ENCODE measurements at regions not wholly inside any gene's neighbourhood (a gene's known extent, or its start where the extent isn't known, plus 50 kb on each side); places are given as distances from the start of the nearest gene placed in this dataset.

DNA sequence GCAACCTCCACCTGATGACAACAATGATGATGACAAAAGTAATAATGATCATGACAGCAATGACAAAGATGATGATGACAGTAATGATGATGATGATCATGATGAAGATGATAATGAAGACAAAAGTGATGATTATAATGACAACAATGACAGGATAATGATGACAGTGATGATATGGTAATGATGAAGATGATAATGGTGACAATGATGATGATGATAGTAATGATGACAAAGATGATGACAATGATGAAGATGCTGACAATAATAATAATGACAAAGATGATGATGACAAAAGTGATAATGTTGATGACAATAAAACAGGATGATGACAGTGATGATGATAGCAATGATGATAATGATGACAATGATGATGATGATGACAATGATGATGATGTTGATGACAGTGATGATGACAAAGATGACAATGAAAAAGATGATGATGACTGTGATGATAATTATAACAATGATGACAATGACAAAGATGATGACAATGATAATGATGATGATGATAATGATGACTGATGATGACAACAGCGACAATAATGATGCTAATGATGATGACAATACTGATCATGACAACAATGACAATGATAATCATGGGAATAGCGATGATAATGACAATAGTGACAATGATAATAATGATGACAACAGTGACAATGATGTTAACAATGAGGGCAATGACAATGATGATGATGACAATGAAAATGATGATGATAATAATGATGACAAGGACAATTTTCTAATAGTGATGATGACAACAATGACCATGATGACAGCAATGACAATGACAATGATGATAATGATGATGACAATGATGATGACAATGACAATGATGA, 1106.5 kb upstream of the AUTS2 start:
- no peak for DNase-seq (ENCODE audit: extremely low read depth, low read depth)
- TF ChIP-seq, protein P1, sequence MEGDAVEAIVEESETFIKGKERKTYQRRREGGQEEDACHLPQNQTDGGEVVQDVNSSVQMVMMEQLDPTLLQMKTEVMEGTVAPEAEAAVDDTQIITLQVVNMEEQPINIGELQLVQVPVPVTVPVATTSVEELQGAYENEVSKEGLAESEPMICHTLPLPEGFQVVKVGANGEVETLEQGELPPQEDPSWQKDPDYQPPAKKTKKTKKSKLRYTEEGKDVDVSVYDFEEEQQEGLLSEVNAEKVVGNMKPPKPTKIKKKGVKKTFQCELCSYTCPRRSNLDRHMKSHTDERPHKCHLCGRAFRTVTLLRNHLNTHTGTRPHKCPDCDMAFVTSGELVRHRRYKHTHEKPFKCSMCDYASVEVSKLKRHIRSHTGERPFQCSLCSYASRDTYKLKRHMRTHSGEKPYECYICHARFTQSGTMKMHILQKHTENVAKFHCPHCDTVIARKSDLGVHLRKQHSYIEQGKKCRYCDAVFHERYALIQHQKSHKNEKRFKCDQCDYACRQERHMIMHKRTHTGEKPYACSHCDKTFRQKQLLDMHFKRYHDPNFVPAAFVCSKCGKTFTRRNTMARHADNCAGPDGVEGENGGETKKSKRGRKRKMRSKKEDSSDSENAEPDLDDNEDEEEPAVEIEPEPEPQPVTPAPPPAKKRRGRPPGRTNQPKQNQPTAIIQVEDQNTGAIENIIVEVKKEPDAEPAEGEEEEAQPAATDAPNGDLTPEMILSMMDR (IDR thresholded peaks at IDR 0.05; ENCODE audit: low read depth, low read length), result no peak

- TF ChIP-seq, protein P1 (IDR thresholded peaks at IDR 0.05; ENCODE audit: low read depth, low read length), result no peak
- DNase-seq (ENCODE audit: extremely low read depth, low read depth), result no peak
Measured at GRCh38 chr7:68492359-68492690, 1106.0 kb upstream of the AUTS2 start.

- DNase-seq (ENCODE audit: extremely low read depth, low read depth), result no peak
- TF ChIP-seq, protein P1 (IDR thresholded peaks at IDR 0.05; ENCODE audit: low read depth, low read length), result no peak
Measured at GRCh38 chr7:68503400-68503799, 1094.9 kb upstream of the AUTS2 start.

DNA sequence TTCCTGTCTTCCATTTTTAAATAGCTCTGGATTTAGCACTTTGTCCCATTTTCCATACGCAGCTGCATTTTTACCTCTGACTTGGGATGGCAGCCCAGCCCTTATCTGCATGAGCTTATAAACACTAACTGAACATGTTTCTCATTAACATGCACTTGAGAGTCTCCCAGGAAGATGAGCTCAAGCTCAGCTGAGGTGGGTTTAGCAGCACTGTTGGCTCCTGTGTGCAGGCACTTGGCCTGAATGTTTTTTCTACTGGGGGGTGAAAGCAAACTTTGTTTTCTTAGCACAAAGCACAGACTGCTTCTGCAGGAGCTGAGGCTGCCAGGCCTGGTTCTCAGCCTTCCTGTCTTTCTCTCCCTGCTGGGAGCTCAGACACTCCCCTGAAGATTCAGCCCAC, 1093.6 kb upstream of the AUTS2 start:
- TF ChIP-seq, protein P1 (IDR thresholded peaks at IDR 0.05; ENCODE audit: low read depth, low read length), result no peak
- no peak for DNase-seq (ENCODE audit: extremely low read depth, low read depth)

- no peak for DNase-seq (ENCODE audit: extremely low read depth, low read depth)
- TF ChIP-seq, protein P1 (IDR thresholded peaks at IDR 0.05; ENCODE audit: low read depth, low read length), result no peak
Measured at GRCh38 chr7:68505721-68506120, 1092.6 kb upstream of the AUTS2 start.

DNA sequence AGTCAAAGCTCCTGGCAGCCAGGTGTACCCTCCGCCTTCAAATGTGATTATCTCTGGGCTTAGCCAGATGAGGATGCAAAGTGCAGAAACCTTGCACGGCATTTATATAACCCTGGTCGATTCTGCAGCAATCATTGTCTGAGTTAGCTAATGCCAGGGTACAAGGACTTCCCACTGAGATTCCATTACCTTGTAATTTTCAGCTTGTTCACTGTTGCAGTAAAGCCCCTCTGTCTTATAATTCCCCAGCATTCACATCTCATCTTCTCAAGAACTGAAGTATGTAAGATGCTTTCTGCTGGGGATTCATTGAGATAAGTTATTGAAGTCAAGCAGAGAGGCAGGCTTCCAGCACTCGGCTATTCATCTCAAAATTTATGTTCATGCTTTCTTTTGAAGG, 1090.6 kb upstream of the AUTS2 start:
- TF ChIP-seq, protein P1 (IDR thresholded peaks at IDR 0.05; ENCODE audit: low read depth, low read length), result no peak
- DNase-seq (ENCODE audit: extremely low read depth, low read depth), result no peak

DNA sequence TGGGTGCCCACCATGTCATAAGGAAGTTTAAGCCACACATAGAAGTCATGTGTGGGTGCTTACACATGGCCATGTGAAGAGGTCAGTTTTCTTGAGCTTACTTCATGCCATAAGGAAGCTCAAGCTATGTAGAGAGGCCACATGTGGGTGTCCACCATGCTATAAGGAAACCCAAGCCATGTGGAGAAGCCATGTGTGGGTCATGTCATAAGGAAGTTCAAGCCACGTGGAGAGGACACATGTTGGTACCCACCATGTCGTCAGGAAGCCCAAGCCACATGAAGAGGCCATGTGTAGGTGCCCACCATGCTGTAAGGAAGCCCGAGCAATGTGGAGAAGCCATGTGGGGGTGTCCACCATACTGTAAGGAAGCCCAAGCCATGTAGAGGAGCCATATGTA, 1089.2 kb upstream of the AUTS2 start:
- no peak for DNase-seq (ENCODE audit: extremely low read depth, low read depth)
- TF ChIP-seq, protein P1 (IDR thresholded peaks at IDR 0.05; ENCODE audit: low read depth, low read length), result no peak

Measured in AG09319 (cell line).